Breast epithelium (tissue), 3 donors: ENCODE measurements at regions not wholly inside any gene's neighbourhood (a gene's known extent, or its start where the extent isn't known, plus 50 kb on each side); places are given as distances from the start of the nearest gene placed in this dataset.

Experiments
- POLR2A ChIP-seq: fragments of 450-650 bp; IDR thresholded peaks from one replicate; pipeline ENCODE4 v1.6.1; 2016; ENCODE audit warnings: antibody characterized with exemption, mild to moderate bottlenecking, moderate library complexity
- POLR2AphosphoS5 ChIP-seq, 3 donors: sonication (generic); formaldehyde crosslinking; IDR thresholded peaks; one replicate each; pipeline ENCODE4 v1.6.1; 2017; ENCODE audit warnings: antibody characterized with exemption in 3 of 3
- TF ChIP-seq, protein P1 (sequence below), 3 donors: fragments of 450-650 bp; IDR thresholded peaks; one replicate each; pipeline ENCODE4 v1.5.1; 2016 to 2017; ENCODE audit warnings: antibody characterized with exemption in 3 of 3, mild to moderate bottlenecking in 3 of 3, moderate library complexity in 3 of 3

GRCh38 chr2:47999512-47999911 is 93.2 kb upstream of the FBXO11 start:
- TF ChIP-seq, protein P1, sequence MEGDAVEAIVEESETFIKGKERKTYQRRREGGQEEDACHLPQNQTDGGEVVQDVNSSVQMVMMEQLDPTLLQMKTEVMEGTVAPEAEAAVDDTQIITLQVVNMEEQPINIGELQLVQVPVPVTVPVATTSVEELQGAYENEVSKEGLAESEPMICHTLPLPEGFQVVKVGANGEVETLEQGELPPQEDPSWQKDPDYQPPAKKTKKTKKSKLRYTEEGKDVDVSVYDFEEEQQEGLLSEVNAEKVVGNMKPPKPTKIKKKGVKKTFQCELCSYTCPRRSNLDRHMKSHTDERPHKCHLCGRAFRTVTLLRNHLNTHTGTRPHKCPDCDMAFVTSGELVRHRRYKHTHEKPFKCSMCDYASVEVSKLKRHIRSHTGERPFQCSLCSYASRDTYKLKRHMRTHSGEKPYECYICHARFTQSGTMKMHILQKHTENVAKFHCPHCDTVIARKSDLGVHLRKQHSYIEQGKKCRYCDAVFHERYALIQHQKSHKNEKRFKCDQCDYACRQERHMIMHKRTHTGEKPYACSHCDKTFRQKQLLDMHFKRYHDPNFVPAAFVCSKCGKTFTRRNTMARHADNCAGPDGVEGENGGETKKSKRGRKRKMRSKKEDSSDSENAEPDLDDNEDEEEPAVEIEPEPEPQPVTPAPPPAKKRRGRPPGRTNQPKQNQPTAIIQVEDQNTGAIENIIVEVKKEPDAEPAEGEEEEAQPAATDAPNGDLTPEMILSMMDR (IDR thresholded peaks at IDR 0.05) = no peak
- TF ChIP-seq POLR2A = no peak
- no peak for TF ChIP-seq POLR2AphosphoS5 (IDR thresholded peaks at IDR 0.05)
